Adrenal gland (tissue), 5 donors: ENCODE measurements at regions not wholly inside any gene's neighbourhood (a gene's known extent, or its start where the extent isn't known, plus 50 kb on each side); places are given as distances from the start of the nearest gene placed in this dataset.
"Not testable (repeated sequence)": the region's sequence is repeated elsewhere in the genome, so short reads cannot be mapped to it uniquely, and the experiment has no call there.

Source experiments
- POLR2A ChIP-seq, 2 donors: fragments of 450-650 bp; IDR thresholded peaks; one replicate each; pipeline ENCODE4 v1.6.1; 2017; ENCODE audit warnings: antibody characterized with exemption in 2 of 2, mild to moderate bottlenecking in 2 of 2, moderate library complexity in 1 of 2
- TF ChIP-seq, protein P1 (sequence below), 6 experiments: fragments of 450-650 bp in 4 of 6; fragments of 200-600 bp in 2 of 6; sonication (generic) in 1 of 6; IDR thresholded peaks; 1 replicate in 5 of 6; 2 replicates in 1 of 6; pipeline versions ENCODE4 v1.5.1 to v1.8.0; 2016 to 2021; ENCODE audit warnings: antibody characterized with exemption in 6 of 6, mild to moderate bottlenecking in 2 of 6, moderate library complexity in 1 of 6
- donor health status: DM: no; HTN: no; CAD: no.

DNA sequence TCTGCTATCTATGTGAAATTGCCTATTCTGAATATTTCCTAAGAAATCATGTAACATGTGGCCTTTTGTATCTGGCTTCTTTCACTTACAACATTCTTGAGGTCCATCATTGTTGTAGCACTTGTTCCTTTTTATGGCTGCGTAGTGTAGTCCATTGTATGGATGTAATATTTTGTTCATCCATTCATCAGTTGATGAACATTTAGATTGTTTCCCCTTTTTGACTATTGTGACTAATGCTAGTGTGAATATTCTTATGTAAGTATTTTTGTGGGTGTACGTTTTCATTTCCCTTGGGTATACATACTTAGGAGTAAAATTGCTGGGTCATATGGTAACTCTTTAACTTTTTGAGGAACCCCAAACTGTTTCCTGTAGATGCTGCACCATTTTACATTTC lies 134.6 kb downstream of the FOXD4L6 start:
- TF ChIP-seq POLR2A (IDR thresholded peaks at IDR 0.05) = not testable (repeated sequence)
- TF ChIP-seq, protein P1, sequence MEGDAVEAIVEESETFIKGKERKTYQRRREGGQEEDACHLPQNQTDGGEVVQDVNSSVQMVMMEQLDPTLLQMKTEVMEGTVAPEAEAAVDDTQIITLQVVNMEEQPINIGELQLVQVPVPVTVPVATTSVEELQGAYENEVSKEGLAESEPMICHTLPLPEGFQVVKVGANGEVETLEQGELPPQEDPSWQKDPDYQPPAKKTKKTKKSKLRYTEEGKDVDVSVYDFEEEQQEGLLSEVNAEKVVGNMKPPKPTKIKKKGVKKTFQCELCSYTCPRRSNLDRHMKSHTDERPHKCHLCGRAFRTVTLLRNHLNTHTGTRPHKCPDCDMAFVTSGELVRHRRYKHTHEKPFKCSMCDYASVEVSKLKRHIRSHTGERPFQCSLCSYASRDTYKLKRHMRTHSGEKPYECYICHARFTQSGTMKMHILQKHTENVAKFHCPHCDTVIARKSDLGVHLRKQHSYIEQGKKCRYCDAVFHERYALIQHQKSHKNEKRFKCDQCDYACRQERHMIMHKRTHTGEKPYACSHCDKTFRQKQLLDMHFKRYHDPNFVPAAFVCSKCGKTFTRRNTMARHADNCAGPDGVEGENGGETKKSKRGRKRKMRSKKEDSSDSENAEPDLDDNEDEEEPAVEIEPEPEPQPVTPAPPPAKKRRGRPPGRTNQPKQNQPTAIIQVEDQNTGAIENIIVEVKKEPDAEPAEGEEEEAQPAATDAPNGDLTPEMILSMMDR (IDR thresholded peaks at IDR 0.05) = not testable (repeated sequence)
